Stimulated activated CD4-positive, alpha-beta T cell treated with anti-CD3 and anti-CD28 coated beads, TNF-alpha, amount 100 ng/mL, for 24 hours (primary cell): ENCODE measurements at regions not wholly inside any gene's neighbourhood (a gene's known extent, or its start where the extent isn't known, plus 50 kb on each side); places are given as distances from the start of the nearest gene placed in this dataset.

Experiments
- DNase-seq, 3 experiments: peaks; one replicate each; pipeline ENCODE4 v3.0.0-alpha.2; 2020; ENCODE audit warnings: low read depth in 3 of 3

- DNase-seq = no peak
These were observed 337.2 kb downstream of the SMOC2 start for GRCh38 chr6:168778201-168778600.

- no peak for DNase-seq
These were observed 333.4 kb downstream of the SMOC2 start for GRCh38 chr6:168774381-168774780.

- DNase-seq = no peak
These were observed 332.8 kb downstream of the SMOC2 start for GRCh38 chr6:168773788-168774187.

- DNase-seq = no peak
These were observed 324.8 kb downstream of the SMOC2 start for GRCh38 chr6:168765752-168766151.

- DNase-seq = no peak
These were observed 315.1 kb downstream of the SMOC2 start for GRCh38 chr6:168756009-168756634.

- DNase-seq = no peak
These were observed 305.7 kb downstream of the SMOC2 start for GRCh38 chr6:168746643-168747042.

- no peak for DNase-seq
These were observed 305.0 kb downstream of the SMOC2 start for GRCh38 chr6:168746013-168746412.

GRCh38 chr6:168744861-168745260, 303.9 kb downstream of the SMOC2 start:
- no peak for DNase-seq

GRCh38 chr6:168741942-168742782, 301.2 kb downstream of the SMOC2 start:
- no peak for DNase-seq

GRCh38 chr6:168741305-168741704, 300.3 kb downstream of the SMOC2 start:
- DNase-seq = no peak

- DNase-seq = no peak
These were observed 298.4 kb downstream of the SMOC2 start for GRCh38 chr6:168739381-168739780.

GRCh38 chr6:168737481-168737880, 296.5 kb downstream of the SMOC2 start:
- no peak for DNase-seq

GRCh38 chr6:168737014-168737413, 296.0 kb downstream of the SMOC2 start:
- no peak for DNase-seq

GRCh38 chr6:168736039-168736438, 295.1 kb downstream of the SMOC2 start:
- no peak for DNase-seq

- DNase-seq = no peak
These were observed 294.4 kb downstream of the SMOC2 start for GRCh38 chr6:168735268-168735949.

GRCh38 chr6:168734523-168734922, 293.5 kb downstream of the SMOC2 start:
- DNase-seq = no peak

GRCh38 chr6:168732676-168733075, 291.7 kb downstream of the SMOC2 start:
- DNase-seq = no peak

- DNase-seq = no peak
These were observed 290.1 kb downstream of the SMOC2 start for GRCh38 chr6:168730931-168731716.

- no peak for DNase-seq
These were observed 287.1 kb downstream of the SMOC2 start for GRCh38 chr6:168728056-168728455.

GRCh38 chr6:168726312-168726856, 285.4 kb downstream of the SMOC2 start:
- DNase-seq = no peak

- no peak for DNase-seq
These were observed 284.8 kb downstream of the SMOC2 start for GRCh38 chr6:168725802-168726201.
